PC-9 (cell line): ENCODE measurements at regions not wholly inside any gene's neighbourhood (a gene's known extent, or its start where the extent isn't known, plus 50 kb on each side); places are given as distances from the start of the nearest gene placed in this dataset.
A peak's percentile ranks its signal among the peaks of the same experiment; 100 is the strongest.

Experiments
- BruUV-seq: library from RNA; stranded (reverse); fragments of 400-500 nt; replicated peaks from 2 replicates; lab custom pipeline; 2021; lab: Mats Ljungman, UMichigan
- CTCF ChIA-PET: fragments of 300-600 bp; sonication (Branson Sonifier 250); formaldehyde crosslinking; loops from one replicate; lab custom pipeline; 2022; ENCODE audit warnings: antibody characterized with exemption; lab: Charles Lee
- POLR2A ChIA-PET: fragments of 300-600 bp; sonication (Branson Sonifier 250); formaldehyde crosslinking; loops from one replicate; lab custom pipeline; 2022; ENCODE audit warnings: antibody characterized with exemption; ENCODE audit not compliant: unreplicated experiment; lab: Charles Lee
- DNase-seq, 2 experiments: peaks; one replicate each; pipeline versions ENCODE4 v3.0.0 to v3.0.0-alpha.2; 2015 to 2022; ENCODE audit warnings: mixed read lengths in 1 of 2
- H2AFZ ChIP-seq: fragments of 200-600 bp; sonication (generic); 2 replicates; pipeline ENCODE4 v1.8.1; 2017; ENCODE audit warnings: antibody characterized with exemption
- H3F3A ChIP-seq: fragments of 200-600 bp; sonication (generic); 2 replicates; pipeline ENCODE4 v1.8.1; 2017; ENCODE audit warnings: antibody characterized with exemption, mild to moderate bottlenecking, low read depth; ENCODE audit not compliant: insufficient read depth
- H3K27ac ChIP-seq: fragments of 200-600 bp; sonication (generic); 2 replicates; pipeline ENCODE4 v1.6.1; 2016; ENCODE audit warnings: mixed run types
- H3K27me3 ChIP-seq: fragments of 200-600 bp; sonication (generic); 2 replicates; pipeline ENCODE4 v1.6.1; 2016; ENCODE audit warnings: low read depth, mixed run types; ENCODE audit not compliant: insufficient read depth
- H3K36me3 ChIP-seq: fragments of 200-600 bp; sonication (generic); 2 replicates; pipeline ENCODE4 v1.6.1; 2016; ENCODE audit warnings: low read depth, mixed run types
- H3K4me1 ChIP-seq: fragments of 200-600 bp; sonication (generic); replicated peaks from 2 replicates; pipeline ENCODE4 v1.6.1; 2016; ENCODE audit warnings: mixed run types; ENCODE audit not compliant: insufficient read depth
- H3K4me2 ChIP-seq: fragments of 200-600 bp; sonication (generic); 2 replicates; pipeline ENCODE4 v1.6.1; 2017; ENCODE audit warnings: mixed run types
- H3K4me3 ChIP-seq: fragments of 200-600 bp; sonication (generic); 2 replicates; pipeline ENCODE4 v1.6.1; 2016; ENCODE audit warnings: mixed run types
- H3K79me2 ChIP-seq: fragments of 200-600 bp; sonication (generic); 2 replicates; pipeline ENCODE4 v1.6.1; 2017; ENCODE audit warnings: low read depth, mixed run types
- H3K9me2 ChIP-seq: fragments of 200-600 bp; sonication (generic); 2 replicates; pipeline ENCODE4 v1.8.1; 2017; ENCODE audit warnings: mild to moderate bottlenecking; ENCODE audit not compliant: insufficient read depth
- H3K9me3 ChIP-seq: fragments of 200-600 bp; sonication (generic); 2 replicates; pipeline ENCODE4 v1.8.1; 2016; ENCODE audit warnings: low read depth; ENCODE audit not compliant: insufficient read depth
- H4K20me1 ChIP-seq: fragments of 200-600 bp; sonication (generic); 2 replicates; pipeline ENCODE4 v1.8.1; 2017; ENCODE audit not compliant: insufficient read depth
- EZH2 ChIP-seq: fragments of 200-600 bp; sonication (generic); IDR thresholded peaks from 2 replicates; pipeline ENCODE4 v1.8.0; 2017; ENCODE audit warnings: antibody characterized with exemption, low read depth
- intact Hi-C: fragments of 100-400 bp; cut with micrococcal nuclease; formaldehyde crosslinking; loops from one replicate; pipeline ENCODE4 v1.10.0; 2022; ENCODE audit not compliant: unreplicated experiment
- TF ChIP-seq, protein P1 (sequence below): fragments of 200-600 bp; sonication (generic); conservative IDR thresholded peaks from 2 replicates; pipeline ENCODE4 v1.6.1; 2017; ENCODE audit warnings: mixed run types, antibody characterized with exemption, mild to moderate bottlenecking, moderate library complexity

DNA sequence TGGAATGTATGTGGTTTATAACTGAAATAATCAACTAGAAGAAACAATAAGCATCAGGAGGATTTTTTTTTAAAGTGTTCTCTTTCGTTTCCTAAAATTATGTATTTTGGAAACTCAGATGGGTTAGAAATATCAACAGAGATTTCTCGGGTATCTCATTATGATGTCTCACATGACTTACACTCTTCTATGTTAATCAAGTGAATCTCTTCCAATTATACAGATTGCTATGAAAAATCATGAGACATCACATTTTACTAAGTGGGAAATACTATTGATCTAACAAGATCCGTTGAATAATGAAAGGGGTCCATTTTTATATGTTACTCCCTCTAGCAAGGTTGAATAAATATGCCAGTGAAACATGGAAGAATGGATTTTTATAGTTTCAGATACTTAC lies 54.7 kb upstream of the NRIP1 start:
- Histone ChIP-seq H3K9me3 (no peaks in the 10 kb centered on the region), H3K36me3 (no peaks in the 10 kb centered on the region), H3K79me2 (no peaks in the 10 kb centered on the region), H3K4me2 (no peak overlapping the region), H2AFZ (no peak overlapping the region), H3F3A (no peaks in the 10 kb centered on the region), H3K27ac (no peak overlapping the region), H4K20me1 (no peaks in the 10 kb centered on the region), H3K4me3 (no peak overlapping the region), H3K9me2 (no peaks in the 10 kb centered on the region; the same call in 1 of the 2 replicates), H3K27me3 (no peaks in the 10 kb centered on the region), H3K4me1 (peaks cover 15% of the 10 kb centered on the region)
- TF ChIP-seq, protein P1, sequence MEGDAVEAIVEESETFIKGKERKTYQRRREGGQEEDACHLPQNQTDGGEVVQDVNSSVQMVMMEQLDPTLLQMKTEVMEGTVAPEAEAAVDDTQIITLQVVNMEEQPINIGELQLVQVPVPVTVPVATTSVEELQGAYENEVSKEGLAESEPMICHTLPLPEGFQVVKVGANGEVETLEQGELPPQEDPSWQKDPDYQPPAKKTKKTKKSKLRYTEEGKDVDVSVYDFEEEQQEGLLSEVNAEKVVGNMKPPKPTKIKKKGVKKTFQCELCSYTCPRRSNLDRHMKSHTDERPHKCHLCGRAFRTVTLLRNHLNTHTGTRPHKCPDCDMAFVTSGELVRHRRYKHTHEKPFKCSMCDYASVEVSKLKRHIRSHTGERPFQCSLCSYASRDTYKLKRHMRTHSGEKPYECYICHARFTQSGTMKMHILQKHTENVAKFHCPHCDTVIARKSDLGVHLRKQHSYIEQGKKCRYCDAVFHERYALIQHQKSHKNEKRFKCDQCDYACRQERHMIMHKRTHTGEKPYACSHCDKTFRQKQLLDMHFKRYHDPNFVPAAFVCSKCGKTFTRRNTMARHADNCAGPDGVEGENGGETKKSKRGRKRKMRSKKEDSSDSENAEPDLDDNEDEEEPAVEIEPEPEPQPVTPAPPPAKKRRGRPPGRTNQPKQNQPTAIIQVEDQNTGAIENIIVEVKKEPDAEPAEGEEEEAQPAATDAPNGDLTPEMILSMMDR = no peak
- no peak for TF ChIP-seq EZH2
- BruUV-seq = no TSS peak
- intact Hi-C loops = no loop called here
- ChIA-PET CTCF (no interaction called here), POLR2A (no interaction called here)
- DNase-seq = no peak

DNA sequence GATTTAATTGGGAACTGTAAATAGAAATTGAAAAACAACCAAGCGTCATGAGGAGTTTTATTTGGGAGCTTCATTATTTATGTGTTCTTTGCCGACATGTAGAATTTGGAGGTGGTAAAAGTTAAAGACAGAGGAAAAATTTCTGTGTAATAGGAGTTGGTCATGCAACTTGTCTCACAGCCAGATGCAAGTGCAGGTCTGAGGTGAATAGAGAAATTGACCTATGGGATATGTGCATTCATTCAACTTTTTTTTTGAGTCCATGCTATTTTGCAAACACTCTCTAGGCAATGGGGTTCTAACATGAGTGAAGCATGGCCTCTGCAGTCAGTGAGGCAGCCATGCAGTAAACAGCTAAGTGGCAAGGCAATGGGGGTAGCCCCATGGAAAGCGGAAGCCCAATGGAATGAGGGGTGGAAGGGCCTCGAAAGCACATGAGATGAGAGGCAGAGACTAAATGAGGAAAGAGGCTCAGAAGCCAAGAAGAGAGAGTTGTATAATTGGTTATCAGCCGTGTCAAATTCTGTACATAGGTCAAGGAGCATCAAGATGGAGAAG lies 56.4 kb upstream of the NRIP1 start:
- no peaks in the 10 kb centered on the region for H3K36me3 ChIP-seq
- DNase-seq = no peak
- ChIA-PET CTCF (no interaction called here), POLR2A (no interaction called here)
- H3K79me2 ChIP-seq = no peaks in the 10 kb centered on the region
- no peaks in the 10 kb centered on the region for H3K27me3 ChIP-seq
- H4K20me1 ChIP-seq = no peaks in the 10 kb centered on the region
- no peak overlapping the region for H3K27ac ChIP-seq
- H2AFZ ChIP-seq = 0 out of 2 replicates have a peak overlapping the region, but pooled peaks have one; percentile 56
- peaks cover 22% of the 10 kb centered on the region for H3K4me1 ChIP-seq
- no peaks in the 10 kb centered on the region for H3K9me3 ChIP-seq
- H3K4me3 ChIP-seq = no peak overlapping the region
- no peaks in the 10 kb centered on the region; the same call in 1 of the 2 replicates for H3K9me2 ChIP-seq
- no TSS peak for BruUV-seq
- TF ChIP-seq, protein P1 = no peak
- no peak for TF ChIP-seq EZH2
- intact Hi-C loops = no loop called here
- no peaks in the 10 kb centered on the region for H3F3A ChIP-seq
- H3K4me2 ChIP-seq = peak overlapping the region; percentile 27

DNA sequence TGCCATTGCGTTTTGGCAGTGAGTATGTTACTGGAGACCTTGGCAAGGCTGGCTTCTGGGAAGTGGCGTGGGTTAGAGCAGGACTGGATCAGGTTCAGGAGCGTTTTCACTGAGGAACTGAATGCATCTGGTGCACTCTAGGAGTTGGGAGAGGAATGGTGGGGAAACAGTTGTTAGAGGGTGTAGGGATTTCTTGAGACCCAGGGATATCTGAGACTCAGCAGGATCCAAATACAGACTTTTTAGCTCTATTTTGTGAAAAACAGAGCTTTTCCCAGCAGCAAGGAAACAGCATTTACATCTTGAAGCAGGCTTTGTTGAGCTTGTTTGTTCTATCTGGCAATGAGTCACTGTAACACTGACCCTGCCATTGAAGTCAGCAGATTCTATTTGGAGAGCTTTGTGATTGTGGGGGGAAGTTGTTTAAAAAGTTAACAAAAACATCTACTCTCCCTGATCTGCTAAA lies 56.9 kb upstream of the NRIP1 start:
- peak overlapping the region; percentile 27 for H3K4me2 ChIP-seq
- no peaks in the 10 kb centered on the region for H3K9me3 ChIP-seq
- H3F3A ChIP-seq = no peaks in the 10 kb centered on the region
- intact Hi-C loops = no loop called here
- no peak overlapping the region for H3K4me3 ChIP-seq
- no peak for TF ChIP-seq EZH2
- TF ChIP-seq, protein P1 = no peak
- ChIA-PET CTCF (no interaction called here), POLR2A (no interaction called here)
- H2AFZ ChIP-seq = 0 out of 2 replicates have a peak overlapping the region, but pooled peaks have one; percentile 56
- no peaks in the 10 kb centered on the region for H3K27me3 ChIP-seq
- peaks cover 22% of the 10 kb centered on the region for H3K4me1 ChIP-seq
- no peak overlapping the region for H3K27ac ChIP-seq
- no peak for DNase-seq
- H4K20me1 ChIP-seq = no peaks in the 10 kb centered on the region
- H3K9me2 ChIP-seq = no peaks in the 10 kb centered on the region; the same call in 1 of the 2 replicates
- H3K36me3 ChIP-seq = no peaks in the 10 kb centered on the region
- BruUV-seq = no TSS peak
- H3K79me2 ChIP-seq = no peaks in the 10 kb centered on the region
